ENCODE measurements at regions not wholly inside any gene's neighbourhood (a gene's known extent, or its start where the extent isn't known, plus 50 kb on each side); places are given as distances from the start of the nearest gene placed in this dataset.

DNA sequence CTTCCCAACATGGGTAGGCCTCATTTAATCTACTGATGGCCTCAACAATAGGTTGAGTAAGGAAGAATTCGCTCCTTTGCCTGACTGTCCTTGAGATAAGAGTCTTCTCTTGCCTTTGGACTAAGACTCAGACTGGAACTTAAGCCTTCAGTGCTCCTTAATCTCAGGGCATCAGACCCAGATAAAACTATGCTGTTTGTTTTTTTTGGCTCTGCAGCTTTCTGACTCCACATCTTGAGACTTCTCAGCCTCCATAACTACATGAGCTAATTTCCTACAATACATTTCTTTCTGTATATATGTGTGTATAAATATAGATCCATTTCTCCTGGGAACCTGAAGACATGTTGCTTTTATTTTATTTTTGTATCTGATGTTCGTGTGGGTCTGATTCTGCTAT is 1470.7 kb upstream of the PRMT6 start:
- H4K20me1 ChIP-seq (ENCODE audit: insufficient read depth, low read length) = no peaks in the 10 kb centered on the region
- no peak overlapping the region for H3K4me3 ChIP-seq (ENCODE audit: low read depth, low read length, poor library complexity, severe bottlenecking)
- no peak overlapping the region for H2AFZ ChIP-seq (ENCODE audit: low read length)
- CTCF ChIA-PET (ENCODE audit: unreplicated experiment) = no interaction called here
- no peaks in the 10 kb centered on the region for H3K36me3 ChIP-seq (ENCODE audit: insufficient read depth, low read length)
- H3K9me2 ChIP-seq (ENCODE audit: insufficient read depth, low read length) = no peaks in the 10 kb centered on the region
- no peaks in the 10 kb centered on the region for H3K79me2 ChIP-seq (ENCODE audit: insufficient read depth, low read depth, low read length)
- no peak overlapping the region for H3K27ac ChIP-seq (ENCODE audit: low read depth, low read length, poor library complexity, severe bottlenecking)
- H3K4me2 ChIP-seq (ENCODE audit: low read length) = no peak overlapping the region
- BruUV-seq (replicated peaks) = no TSS peak
- intact Hi-C loops (cut with micrococcal nuclease; ENCODE audit: unreplicated experiment) = no loop called here
- H3K4me1 ChIP-seq (ENCODE audit: insufficient read depth, low read length, poor library complexity, severe bottlenecking) = no peaks in the 10 kb centered on the region
- DNase-seq (ENCODE audit: low spot score) = no peak
- POLR2A ChIA-PET = no interaction called here
- H3K9me3 ChIP-seq (ENCODE audit: low read length) = no peaks in the 10 kb centered on the region
- no peak for TF ChIP-seq EZH2phosphoT487 (IDR thresholded peaks at IDR 0.05; ENCODE audit: borderline replicate concordance, low read depth, low read length)
- TF ChIP-seq, protein P1, sequence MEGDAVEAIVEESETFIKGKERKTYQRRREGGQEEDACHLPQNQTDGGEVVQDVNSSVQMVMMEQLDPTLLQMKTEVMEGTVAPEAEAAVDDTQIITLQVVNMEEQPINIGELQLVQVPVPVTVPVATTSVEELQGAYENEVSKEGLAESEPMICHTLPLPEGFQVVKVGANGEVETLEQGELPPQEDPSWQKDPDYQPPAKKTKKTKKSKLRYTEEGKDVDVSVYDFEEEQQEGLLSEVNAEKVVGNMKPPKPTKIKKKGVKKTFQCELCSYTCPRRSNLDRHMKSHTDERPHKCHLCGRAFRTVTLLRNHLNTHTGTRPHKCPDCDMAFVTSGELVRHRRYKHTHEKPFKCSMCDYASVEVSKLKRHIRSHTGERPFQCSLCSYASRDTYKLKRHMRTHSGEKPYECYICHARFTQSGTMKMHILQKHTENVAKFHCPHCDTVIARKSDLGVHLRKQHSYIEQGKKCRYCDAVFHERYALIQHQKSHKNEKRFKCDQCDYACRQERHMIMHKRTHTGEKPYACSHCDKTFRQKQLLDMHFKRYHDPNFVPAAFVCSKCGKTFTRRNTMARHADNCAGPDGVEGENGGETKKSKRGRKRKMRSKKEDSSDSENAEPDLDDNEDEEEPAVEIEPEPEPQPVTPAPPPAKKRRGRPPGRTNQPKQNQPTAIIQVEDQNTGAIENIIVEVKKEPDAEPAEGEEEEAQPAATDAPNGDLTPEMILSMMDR (conservative IDR thresholded peaks at IDR 0.05; ENCODE audit: low read length) = no peak

DNA sequence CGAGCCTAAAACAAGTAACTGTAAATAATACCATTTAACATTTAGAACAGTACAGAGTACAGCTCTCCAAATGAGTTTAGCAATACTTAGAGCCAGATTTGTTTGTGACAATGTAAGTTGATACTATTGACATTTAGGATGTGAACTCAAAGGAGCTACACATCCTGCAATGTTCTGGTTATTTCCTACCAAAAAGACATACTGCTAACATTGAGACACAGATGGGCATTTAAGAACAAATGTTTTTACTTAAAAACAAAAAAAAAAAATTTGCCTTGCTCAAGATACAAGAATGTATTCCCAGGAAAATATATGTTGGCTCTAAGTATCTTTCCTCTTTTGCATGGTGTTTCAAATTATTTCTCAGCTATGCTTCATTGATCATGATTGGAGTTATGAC is 1464.8 kb upstream of the PRMT6 start:
- H3K4me2 ChIP-seq (ENCODE audit: low read length) = no peak overlapping the region
- TF ChIP-seq EZH2phosphoT487 (IDR thresholded peaks at IDR 0.05; ENCODE audit: borderline replicate concordance, low read depth, low read length) = no peak
- TF ChIP-seq, protein P1 (conservative IDR thresholded peaks at IDR 0.05; ENCODE audit: low read length) = no peak
- no peaks in the 10 kb centered on the region for H3K9me3 ChIP-seq (ENCODE audit: low read length)
- H2AFZ ChIP-seq (ENCODE audit: low read length) = no peak overlapping the region
- POLR2A ChIA-PET = interaction anchor here (0.7 kb wide), 1 partner anchor 1090 kb away, joined by 3 read pairs; no protein-coding TSS in a partner anchor
- no peaks in the 10 kb centered on the region for H3K79me2 ChIP-seq (ENCODE audit: insufficient read depth, low read depth, low read length)
- no peaks in the 10 kb centered on the region for H3K4me1 ChIP-seq (ENCODE audit: insufficient read depth, low read length, poor library complexity, severe bottlenecking)
- no TSS peak for BruUV-seq (replicated peaks)
- CTCF ChIA-PET (ENCODE audit: unreplicated experiment) = no interaction called here
- no peak for DNase-seq (ENCODE audit: low spot score)
- H4K20me1 ChIP-seq (ENCODE audit: insufficient read depth, low read length) = no peaks in the 10 kb centered on the region
- no peak overlapping the region for H3K4me3 ChIP-seq (ENCODE audit: low read depth, low read length, poor library complexity, severe bottlenecking)
- no peaks in the 10 kb centered on the region for H3K36me3 ChIP-seq (ENCODE audit: insufficient read depth, low read length)
- no peaks in the 10 kb centered on the region for H3K9me2 ChIP-seq (ENCODE audit: insufficient read depth, low read length)
- intact Hi-C loops (cut with micrococcal nuclease; ENCODE audit: unreplicated experiment) = no loop called here
- no peak overlapping the region for H3K27ac ChIP-seq (ENCODE audit: low read depth, low read length, poor library complexity, severe bottlenecking)

DNA sequence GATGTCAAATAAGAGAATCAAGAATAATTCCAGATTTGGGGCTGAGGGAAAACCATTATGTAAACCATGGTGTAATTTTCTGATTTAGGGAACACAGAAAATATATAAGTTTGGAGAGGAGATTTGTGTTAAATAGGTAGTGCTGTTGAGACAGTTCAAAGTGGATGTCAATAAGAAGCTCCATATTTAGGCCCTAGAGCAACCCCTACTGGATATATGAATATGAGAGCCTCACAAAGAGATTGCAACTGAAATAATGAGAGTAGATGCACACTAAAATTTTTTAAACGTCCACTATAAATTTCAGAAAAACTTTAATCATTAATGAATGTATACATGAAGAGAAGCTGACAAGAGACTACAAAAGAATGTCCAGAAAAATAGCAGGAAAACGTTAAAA is 1447.8 kb upstream of the PRMT6 start:
- no peaks in the 10 kb centered on the region for H3K36me3 ChIP-seq (ENCODE audit: insufficient read depth, low read length)
- ChIA-PET POLR2A (interaction anchor here (0.5 kb wide), 1 partner anchor 1411 kb away, joined by 4 read pairs; no protein-coding TSS in a partner anchor), CTCF (ENCODE audit: unreplicated experiment) (no interaction called here)
- BruUV-seq (replicated peaks) = no TSS peak
- no peak overlapping the region for H3K27ac ChIP-seq (ENCODE audit: low read depth, low read length, poor library complexity, severe bottlenecking)
- H4K20me1 ChIP-seq (ENCODE audit: insufficient read depth, low read length) = no peaks in the 10 kb centered on the region
- no peak for DNase-seq (ENCODE audit: low spot score)
- H3K4me3 ChIP-seq (ENCODE audit: low read depth, low read length, poor library complexity, severe bottlenecking) = no peak overlapping the region
- TF ChIP-seq, protein P1 (conservative IDR thresholded peaks at IDR 0.05; ENCODE audit: low read length) = peak; percentile 38; the same call in 1 of the 2 replicates
- no peak for TF ChIP-seq EZH2phosphoT487 (IDR thresholded peaks at IDR 0.05; ENCODE audit: borderline replicate concordance, low read depth, low read length)
- no peak overlapping the region for H2AFZ ChIP-seq (ENCODE audit: low read length)
- no peaks in the 10 kb centered on the region for H3K9me2 ChIP-seq (ENCODE audit: insufficient read depth, low read length)
- no peak overlapping the region for H3K4me2 ChIP-seq (ENCODE audit: low read length)
- H3K79me2 ChIP-seq (ENCODE audit: insufficient read depth, low read depth, low read length) = no peaks in the 10 kb centered on the region
- intact Hi-C loops (cut with micrococcal nuclease; ENCODE audit: unreplicated experiment) = no loop called here
- H3K9me3 ChIP-seq (ENCODE audit: low read length) = no peaks in the 10 kb centered on the region
- H3K4me1 ChIP-seq (ENCODE audit: insufficient read depth, low read length, poor library complexity, severe bottlenecking) = no peaks in the 10 kb centered on the region

All from OCI-LY7 (cell line).